ENCODE measurements at regions not wholly inside any gene's neighbourhood (a gene's known extent, or its start where the extent isn't known, plus 50 kb on each side); places are given as distances from the start of the nearest gene placed in this dataset.

DNA sequence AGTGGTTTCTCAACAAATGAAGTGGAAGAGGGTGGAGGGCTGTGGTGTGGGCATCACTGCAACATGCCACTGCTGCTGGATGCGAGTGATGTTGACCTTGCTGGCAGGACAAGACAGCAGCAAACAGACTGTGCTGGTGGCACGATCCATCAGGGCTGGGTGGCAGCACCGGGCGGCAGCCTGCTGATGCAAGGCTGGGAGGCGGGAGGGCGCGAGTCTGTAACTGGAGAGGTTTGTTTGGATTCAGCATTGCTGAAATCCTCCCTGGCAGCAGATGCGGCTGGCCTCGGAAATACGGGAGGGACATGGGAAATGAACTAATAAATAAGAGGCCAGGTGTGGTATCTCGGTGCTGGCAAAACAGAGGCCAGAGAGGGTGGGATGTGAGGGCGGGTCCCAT lies 224.2 kb downstream of the ENGASE start:
- TF ChIP-seq, protein P1, sequence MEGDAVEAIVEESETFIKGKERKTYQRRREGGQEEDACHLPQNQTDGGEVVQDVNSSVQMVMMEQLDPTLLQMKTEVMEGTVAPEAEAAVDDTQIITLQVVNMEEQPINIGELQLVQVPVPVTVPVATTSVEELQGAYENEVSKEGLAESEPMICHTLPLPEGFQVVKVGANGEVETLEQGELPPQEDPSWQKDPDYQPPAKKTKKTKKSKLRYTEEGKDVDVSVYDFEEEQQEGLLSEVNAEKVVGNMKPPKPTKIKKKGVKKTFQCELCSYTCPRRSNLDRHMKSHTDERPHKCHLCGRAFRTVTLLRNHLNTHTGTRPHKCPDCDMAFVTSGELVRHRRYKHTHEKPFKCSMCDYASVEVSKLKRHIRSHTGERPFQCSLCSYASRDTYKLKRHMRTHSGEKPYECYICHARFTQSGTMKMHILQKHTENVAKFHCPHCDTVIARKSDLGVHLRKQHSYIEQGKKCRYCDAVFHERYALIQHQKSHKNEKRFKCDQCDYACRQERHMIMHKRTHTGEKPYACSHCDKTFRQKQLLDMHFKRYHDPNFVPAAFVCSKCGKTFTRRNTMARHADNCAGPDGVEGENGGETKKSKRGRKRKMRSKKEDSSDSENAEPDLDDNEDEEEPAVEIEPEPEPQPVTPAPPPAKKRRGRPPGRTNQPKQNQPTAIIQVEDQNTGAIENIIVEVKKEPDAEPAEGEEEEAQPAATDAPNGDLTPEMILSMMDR (conservative IDR thresholded peaks at IDR 0.05; ENCODE audit: low read depth, low read length) = no peak
- no peak for TF ChIP-seq EZH2 (IDR thresholded peaks at IDR 0.05; ENCODE audit: low read length, unreplicated experiment)
- no peak for TF ChIP-seq EZH2phosphoT487 (IDR thresholded peaks at IDR 0.05; ENCODE audit: borderline replicate concordance, low read length)
